GM12878 (cell line): ENCODE measurements at regions not wholly inside any gene's neighbourhood (a gene's known extent, or its start where the extent isn't known, plus 50 kb on each side); places are given as distances from the start of the nearest gene placed in this dataset.

Experiments
- ATAC-seq: fragments of 200-7000 bp; cut with Tn5 transposase; 3 replicates; pipeline ENCODE4 v1.9.1; 2020; ENCODE audit warnings: mild to moderate bottlenecking, moderate library complexity
- BruUV-seq: library from RNA; stranded (reverse); fragments of 400-500 nt; replicated peaks from 2 replicates; lab custom pipeline; 2021; lab: Mats Ljungman, UMichigan
- CTCF ChIA-PET: fragments of 300-600 bp; sonication (Branson Sonifier 250); formaldehyde crosslinking; extraction: SDS; loops from one replicate; lab custom pipeline; 2021; ENCODE audit warnings: inconsistent platforms; lab: Yijun Ruan, JAX
- POLR2A ChIA-PET: fragments of 350-600 bp; formaldehyde crosslinking; extraction: SDS; loops from one replicate; lab custom pipeline; 2021; ENCODE audit warnings: inconsistent platforms; lab: Charles Lee
- RAD21 ChIA-PET: fragments of 300-600 bp; sonication (Branson Sonifier 250); formaldehyde crosslinking; loops from one replicate; lab custom pipeline; 2023; ENCODE audit warnings: antibody characterized with exemption; ENCODE audit not compliant: unreplicated experiment; lab: Charles Lee
- SMC1A ChIA-PET: fragments of 300-600 bp; sonication (Branson Sonifier 250); formaldehyde crosslinking; loops from one replicate; lab custom pipeline; 2023; ENCODE audit not compliant: unreplicated experiment, uncharacterized antibody; lab: Charles Lee
- DNase-seq: peaks from one replicate; pipeline ENCODE4 v3.0.0-alpha.2; 2011; ENCODE audit warnings: low read depth, low spot score
- FAIRE-seq: peaks from 3 replicates; lab custom pipeline; 2011; peaks lifted over from hg19 to GRCh38; lab: Jason Lieb, UNC
- H2AFZ ChIP-seq: 2 replicates; pipeline ENCODE4 v1.6.0; 2011; ENCODE audit warnings: low read depth, low read length, control low read depth; ENCODE audit not compliant: control insufficient read depth
- H3K27ac ChIP-seq: 2 replicates; pipeline ENCODE4 v1.5.1; 2011; ENCODE audit warnings: control low read depth; ENCODE audit not compliant: control insufficient read depth, insufficient read depth
- H3K27me3 ChIP-seq, 2 experiments: replicated peaks in 1 of 2; 2 replicates each; pipeline versions ENCODE4 v1.6.0 to v1.6.1; 2011; ENCODE audit warnings: low read length in 1 of 2; ENCODE audit not compliant: control insufficient read depth in 2 of 2, insufficient read depth in 2 of 2
- H3K36me3 ChIP-seq, 2 experiments: 2 replicates each; pipeline ENCODE4 v1.5.1; 2011; ENCODE audit warnings: low read length in 1 of 2; ENCODE audit not compliant: control insufficient read depth in 2 of 2, insufficient read depth in 2 of 2
- H3K4me1 ChIP-seq: 2 replicates; pipeline ENCODE4 v1.6.1; 2011; ENCODE audit warnings: mild to moderate bottlenecking, low read length, moderate library complexity, mixed read lengths; ENCODE audit not compliant: control insufficient read depth, insufficient read depth
- H3K4me2 ChIP-seq: 2 replicates; pipeline ENCODE4 v1.6.0; 2011; ENCODE audit warnings: control low read depth; ENCODE audit not compliant: control insufficient read depth, insufficient read depth
- H3K4me3 ChIP-seq: fragments of 200-600 bp; sonication (generic); 2 replicates; pipeline ENCODE4 v1.5.1; 2016
- H3K79me2 ChIP-seq: 2 replicates; pipeline ENCODE4 v1.6.0; 2011; ENCODE audit warnings: low read length; ENCODE audit not compliant: control insufficient read depth, insufficient read depth
- H3K9ac ChIP-seq: 2 replicates; pipeline ENCODE4 v1.8.0; 2011; ENCODE audit warnings: low read length, control low read depth, mixed read lengths; ENCODE audit not compliant: control insufficient read depth, insufficient read depth
- H3K9me3 ChIP-seq: replicated peaks from 3 replicates; pipeline ENCODE4 v1.5.1; 2011; ENCODE audit warnings: mild to moderate bottlenecking, low read length; ENCODE audit not compliant: control insufficient read depth, insufficient read depth
- H4K20me1 ChIP-seq: 2 replicates; pipeline ENCODE4 v1.6.0; 2011; ENCODE audit not compliant: control insufficient read depth, insufficient read depth
- CHD1 ChIP-seq: IDR thresholded peaks from 2 replicates; pipeline ENCODE4 v1.6.1; 2012; ENCODE audit warnings: low read depth, low read length, improper control_type of control experiment
- CHD4 ChIP-seq: fragments of 200-600 bp; sonication (generic); IDR thresholded peaks from 2 replicates; pipeline ENCODE4 v1.6.1; 2016; ENCODE audit warnings: mild to moderate bottlenecking
- EP300 ChIP-seq, 2 experiments: fragments of 150-350 bp in 1 of 2; IDR thresholded peaks; 2 replicates each; pipeline ENCODE4 v1.6.1; 2011 to 2012; ENCODE audit warnings: low read depth in 2 of 2, low read length in 2 of 2, borderline replicate concordance in 1 of 2, improper control_type of control experiment in 1 of 2, inconsistent platforms in 1 of 2; ENCODE audit not compliant: control insufficient read depth in 1 of 2
- ZBED1 ChIP-seq: IDR thresholded peaks from 2 replicates; pipeline ENCODE4 v1.6.1; 2016; ENCODE audit warnings: borderline replicate concordance
- WGBS: methylation state at CpG from one replicate; pipeline ENCODE4 v1.1.6; 2016; ENCODE audit warnings: low lambda C conversion rate; ENCODE audit not compliant: insufficient replicate concordance, insufficient coverage; ENCODE audit errors: missing lambda C conversion rate; 5-methylcytosine and 5-hydroxymethylcytosine counted together
- in situ Hi-C: fragments of 300-500 bp; cut with MboI; formaldehyde crosslinking; loops from 9 replicates; pipeline ENCODE4 v1.14.3; 2018; ENCODE audit warnings: mixed read lengths
- intact Hi-C: fragments of 100-400 bp; cut with micrococcal nuclease; formaldehyde crosslinking; loops from one replicate; pipeline ENCODE4 v1.14.2; 2022; ENCODE audit not compliant: unreplicated experiment
- TF ChIP-seq, protein P1 (sequence below): fragments of 450-650 bp; IDR thresholded peaks from 2 replicates; pipeline ENCODE4 v1.6.1; 2017; ENCODE audit warnings: mild to moderate bottlenecking, moderate library complexity
- TF ChIP-seq, protein P2 (sequence below): fragments of 450-650 bp; conservative IDR thresholded peaks from 2 replicates; pipeline ENCODE4 v1.6.1; 2017; ENCODE audit warnings: mild to moderate bottlenecking, moderate library complexity

DNA sequence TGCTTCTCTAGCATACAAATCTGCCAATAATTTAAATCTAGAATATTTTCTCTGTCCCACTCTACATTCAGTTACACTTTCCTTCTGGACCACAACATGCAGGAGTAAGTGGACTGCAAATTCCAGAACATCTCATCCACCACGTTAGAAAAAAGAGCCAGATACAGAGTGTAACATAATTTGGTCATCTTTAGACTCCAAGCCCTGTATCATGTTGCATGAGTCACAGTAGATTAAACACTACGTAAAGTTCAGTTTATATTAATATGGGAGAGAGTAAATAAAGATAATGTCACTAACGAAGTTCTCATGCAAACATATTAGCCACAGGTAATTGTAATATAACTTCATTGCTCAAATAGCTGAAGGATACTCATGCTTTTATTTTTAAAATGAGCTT lies 327.0 kb downstream of the C6orf118 start:
- Histone ChIP-seq H3K36me3 (no peaks in the 10 kb centered on the region), H2AFZ (no peak overlapping the region), H3K79me2 (no peaks in the 10 kb centered on the region), H3K4me1 (no peaks in the 10 kb centered on the region), H3K4me3 (no peak overlapping the region), H3K9ac (no peak overlapping the region), H3K27ac (no peak overlapping the region), H3K4me2 (no peak overlapping the region), H3K27me3 (no peaks in the 10 kb centered on the region), H3K9me3 (no peaks in the 10 kb centered on the region), H4K20me1 (no peaks in the 10 kb centered on the region)
- in situ Hi-C loops (no loop called here), intact Hi-C loops (no loop called here)
- DNase-seq (no peak), FAIRE-seq (no peak), ATAC-seq (no peak)
- BruUV-seq: no TSS peak
- ChIA-PET POLR2A (no interaction called here), RAD21 (no interaction called here), SMC1A (no interaction called here), CTCF (no interaction called here)
- TF ChIP-seq CHD4: no peak
- 15% methylated on average over 3 of the region's 3 CpGs for WGBS

GRCh38 chr6:164967102-164967501 lies 342.3 kb downstream of the C6orf118 start:
- DNase-seq (no peak), ATAC-seq (no peak), FAIRE-seq (no peak)
- Histone ChIP-seq H3K9ac (no peak overlapping the region), H3K79me2 (no peaks in the 10 kb centered on the region), H3K4me3 (no peak overlapping the region), H3K36me3 (no peaks in the 10 kb centered on the region), H3K4me1 (no peaks in the 10 kb centered on the region), H4K20me1 (no peaks in the 10 kb centered on the region), H3K4me2 (no peak overlapping the region)
- intact Hi-C loops (no loop called here), in situ Hi-C loops (no loop called here)
- ChIA-PET POLR2A (no interaction called here), CTCF (interaction anchor here (0.7 kb wide), 1 partner anchor 30 kb away, joined by 3 read pairs; no protein-coding TSS in a partner anchor), SMC1A (interaction anchor here (1.2 kb wide), 1 partner anchor 31 kb away, joined by 3 read pairs; no protein-coding TSS in a partner anchor)
- 36% methylated on average over 12 of the region's 12 CpGs for WGBS
- no TSS peak for BruUV-seq
- no peak for TF ChIP-seq EP300 (IDR thresholded peaks at IDR 0.05; ENCODE audit: borderline replicate concordance in 1 of 2, control insufficient read depth in 1 of 2, low read depth in 2 of 2, low read length in 2 of 2)
- TF ChIP-seq, protein P1, sequence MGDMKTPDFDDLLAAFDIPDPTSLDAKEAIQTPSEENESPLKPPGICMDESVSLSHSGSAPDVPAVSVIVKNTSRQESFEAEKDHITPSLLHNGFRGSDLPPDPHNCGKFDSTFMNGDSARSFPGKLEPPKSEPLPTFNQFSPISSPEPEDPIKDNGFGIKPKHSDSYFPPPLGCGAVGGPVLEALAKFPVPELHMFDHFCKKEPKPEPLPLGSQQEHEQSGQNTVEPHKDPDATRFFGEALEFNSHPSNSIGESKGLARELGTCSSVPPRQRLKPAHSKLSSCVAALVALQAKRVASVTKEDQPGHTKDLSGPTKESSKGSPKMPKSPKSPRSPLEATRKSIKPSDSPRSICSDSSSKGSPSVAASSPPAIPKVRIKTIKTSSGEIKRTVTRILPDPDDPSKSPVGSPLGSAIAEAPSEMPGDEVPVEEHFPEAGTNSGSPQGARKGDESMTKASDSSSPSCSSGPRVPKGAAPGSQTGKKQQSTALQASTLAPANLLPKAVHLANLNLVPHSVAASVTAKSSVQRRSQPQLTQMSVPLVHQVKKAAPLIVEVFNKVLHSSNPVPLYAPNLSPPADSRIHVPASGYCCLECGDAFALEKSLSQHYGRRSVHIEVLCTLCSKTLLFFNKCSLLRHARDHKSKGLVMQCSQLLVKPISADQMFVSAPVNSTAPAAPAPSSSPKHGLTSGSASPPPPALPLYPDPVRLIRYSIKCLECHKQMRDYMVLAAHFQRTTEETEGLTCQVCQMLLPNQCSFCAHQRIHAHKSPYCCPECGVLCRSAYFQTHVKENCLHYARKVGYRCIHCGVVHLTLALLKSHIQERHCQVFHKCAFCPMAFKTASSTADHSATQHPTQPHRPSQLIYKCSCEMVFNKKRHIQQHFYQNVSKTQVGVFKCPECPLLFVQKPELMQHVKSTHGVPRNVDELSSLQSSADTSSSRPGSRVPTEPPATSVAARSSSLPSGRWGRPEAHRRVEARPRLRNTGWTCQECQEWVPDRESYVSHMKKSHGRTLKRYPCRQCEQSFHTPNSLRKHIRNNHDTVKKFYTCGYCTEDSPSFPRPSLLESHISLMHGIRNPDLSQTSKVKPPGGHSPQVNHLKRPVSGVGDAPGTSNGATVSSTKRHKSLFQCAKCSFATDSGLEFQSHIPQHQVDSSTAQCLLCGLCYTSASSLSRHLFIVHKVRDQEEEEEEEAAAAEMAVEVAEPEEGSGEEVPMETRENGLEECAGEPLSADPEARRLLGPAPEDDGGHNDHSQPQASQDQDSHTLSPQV: no peak
- no peak for TF ChIP-seq ZBED1
- no peak for TF ChIP-seq CHD1
- TF ChIP-seq, protein P2, sequence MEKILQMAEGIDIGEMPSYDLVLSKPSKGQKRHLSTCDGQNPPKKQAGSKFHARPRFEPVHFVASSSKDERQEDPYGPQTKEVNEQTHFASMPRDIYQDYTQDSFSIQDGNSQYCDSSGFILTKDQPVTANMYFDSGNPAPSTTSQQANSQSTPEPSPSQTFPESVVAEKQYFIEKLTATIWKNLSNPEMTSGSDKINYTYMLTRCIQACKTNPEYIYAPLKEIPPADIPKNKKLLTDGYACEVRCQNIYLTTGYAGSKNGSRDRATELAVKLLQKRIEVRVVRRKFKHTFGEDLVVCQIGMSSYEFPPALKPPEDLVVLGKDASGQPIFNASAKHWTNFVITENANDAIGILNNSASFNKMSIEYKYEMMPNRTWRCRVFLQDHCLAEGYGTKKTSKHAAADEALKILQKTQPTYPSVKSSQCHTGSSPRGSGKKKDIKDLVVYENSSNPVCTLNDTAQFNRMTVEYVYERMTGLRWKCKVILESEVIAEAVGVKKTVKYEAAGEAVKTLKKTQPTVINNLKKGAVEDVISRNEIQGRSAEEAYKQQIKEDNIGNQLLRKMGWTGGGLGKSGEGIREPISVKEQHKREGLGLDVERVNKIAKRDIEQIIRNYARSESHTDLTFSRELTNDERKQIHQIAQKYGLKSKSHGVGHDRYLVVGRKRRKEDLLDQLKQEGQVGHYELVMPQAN: no peak
- TF ChIP-seq, all 136 proteins: peak for 0
- H3K27me3 ChIP-seq: no peaks in the 10 kb centered on the region
- RAD21 ChIA-PET: no interaction called here
- no peak overlapping the region for H3K27ac ChIP-seq
- no peaks in the 10 kb centered on the region for H3K9me3 ChIP-seq
- no peak overlapping the region for H2AFZ ChIP-seq
